ENCODE measurements at regions not wholly inside any gene's neighbourhood (a gene's known extent, or its start where the extent isn't known, plus 50 kb on each side); places are given as distances from the start of the nearest gene placed in this dataset.

- Histone ChIP-seq H2AFZ (ENCODE audit: low read depth, low read length, severe bottlenecking) (no peak overlapping the region), H3K36me3 (ENCODE audit: low read length) (no peaks in the 10 kb centered on the region), H3K9me3 (ENCODE audit: insufficient read depth, low read length) (no peaks in the 10 kb centered on the region), H4K20me1 (ENCODE audit: low read depth, low read length) (no peaks in the 10 kb centered on the region), H3K9ac (ENCODE audit: low read length) (no peak overlapping the region), H3K27ac (ENCODE audit: low read depth, low read length) (no peak overlapping the region), H3K27me3 (ENCODE audit: low read length) (no peaks in the 10 kb centered on the region), H3K79me2 (ENCODE audit: insufficient read depth, low read length) (no peaks in the 10 kb centered on the region), H3F3A (ENCODE audit: insufficient read depth) (no peaks in the 10 kb centered on the region), H3K4me2 (ENCODE audit: low read depth, low read length, poor library complexity, severe bottlenecking) (no peak overlapping the region), H3K9me2 (replicated peaks; ENCODE audit: insufficient read depth, low read length) (no peaks in the 10 kb centered on the region), H3K4me3 (ENCODE audit: insufficient read depth, low read length, poor library complexity, severe bottlenecking) (no peak overlapping the region)
- no peak for TF ChIP-seq CTCF (IDR thresholded peaks at IDR 0.05; ENCODE audit: insufficient read depth, low read length, poor library complexity, severe bottlenecking)
These were observed 415.0 kb downstream of the ANXA1 start for GRCh38 chr9:73566627-73567026.

- H3K4me2 ChIP-seq (ENCODE audit: low read depth, low read length, poor library complexity, severe bottlenecking), result no peak overlapping the region
- H3K27me3 ChIP-seq (ENCODE audit: low read length), result no peaks in the 10 kb centered on the region
- no peak overlapping the region for H3K9ac ChIP-seq (ENCODE audit: low read length)
- H2AFZ ChIP-seq (ENCODE audit: low read depth, low read length, severe bottlenecking), result no peak overlapping the region
- H3K9me2 ChIP-seq (replicated peaks; ENCODE audit: insufficient read depth, low read length), result no peaks in the 10 kb centered on the region
- no peaks in the 10 kb centered on the region for H3F3A ChIP-seq (ENCODE audit: insufficient read depth)
- no peak overlapping the region for H3K27ac ChIP-seq (ENCODE audit: low read depth, low read length)
- no peak for TF ChIP-seq CTCF (IDR thresholded peaks at IDR 0.05; ENCODE audit: insufficient read depth, low read length, poor library complexity, severe bottlenecking)
- no peak for TF ChIP-seq EZH2phosphoT487 (conservative IDR thresholded peaks at IDR 0.05; ENCODE audit: low read length)
- no peaks in the 10 kb centered on the region for H3K79me2 ChIP-seq (ENCODE audit: insufficient read depth, low read length)
- no peaks in the 10 kb centered on the region for H3K9me3 ChIP-seq (ENCODE audit: insufficient read depth, low read length)
- no peaks in the 10 kb centered on the region for H4K20me1 ChIP-seq (ENCODE audit: low read depth, low read length)
- no peaks in the 10 kb centered on the region for H3K36me3 ChIP-seq (ENCODE audit: low read length)
- H3K4me3 ChIP-seq (ENCODE audit: insufficient read depth, low read length, poor library complexity, severe bottlenecking), result no peak overlapping the region
These were observed 421.6 kb downstream of the ANXA1 start for GRCh38 chr9:73573235-73573634.

- H3F3A ChIP-seq (ENCODE audit: insufficient read depth), result no peaks in the 10 kb centered on the region
- TF ChIP-seq CTCF (IDR thresholded peaks at IDR 0.05; ENCODE audit: insufficient read depth, low read length, poor library complexity, severe bottlenecking), result no peak
- no peak for TF ChIP-seq EZH2phosphoT487 (conservative IDR thresholded peaks at IDR 0.05; ENCODE audit: low read length)
These were observed 423.7 kb downstream of the ANXA1 start for GRCh38 chr9:73575101-73576060.

More at GRCh38 chr9:73575101-73576060, 423.7 kb downstream of the ANXA1 start:
- Histone ChIP-seq H3K27ac (ENCODE audit: low read depth, low read length) (no peak overlapping the region), H3K9ac (ENCODE audit: low read length) (no peak overlapping the region), H3K9me3 (ENCODE audit: insufficient read depth, low read length) (no peaks in the 10 kb centered on the region), H2AFZ (ENCODE audit: low read depth, low read length, severe bottlenecking) (no peak overlapping the region), H3K79me2 (ENCODE audit: insufficient read depth, low read length) (no peaks in the 10 kb centered on the region), H3K9me2 (replicated peaks; ENCODE audit: insufficient read depth, low read length) (no peaks in the 10 kb centered on the region), H3K27me3 (ENCODE audit: low read length) (no peaks in the 10 kb centered on the region), H3K4me3 (ENCODE audit: insufficient read depth, low read length, poor library complexity, severe bottlenecking) (no peak overlapping the region), H3K36me3 (ENCODE audit: low read length) (no peaks in the 10 kb centered on the region), H4K20me1 (ENCODE audit: low read depth, low read length) (no peaks in the 10 kb centered on the region), H3K4me2 (ENCODE audit: low read depth, low read length, poor library complexity, severe bottlenecking) (no peak overlapping the region)

Data from SU-DHL-6 (cell line).